Activated naive CD8-positive, alpha-beta T cell treated with anti-CD3 and anti-CD28 coated beads for 36 hours (primary cell): ENCODE measurements at regions not wholly inside any gene's neighbourhood (a gene's known extent, or its start where the extent isn't known, plus 50 kb on each side); places are given as distances from the start of the nearest gene placed in this dataset.
A peak's percentile ranks its signal among the peaks of the same experiment; 100 is the strongest.

ENCODE experiments used
- DNase-seq: peaks from one replicate; pipeline ENCODE4 v3.0.0; 2021
- H3K27ac Mint-ChIP-seq: one replicate; pipeline ENCODE4 v1.8.0; 2022; ENCODE audit warnings: mild to moderate bottlenecking, moderate library complexity, mixed read lengths
- H3K27me3 Mint-ChIP-seq: one replicate; pipeline ENCODE4 v1.8.0; 2022; ENCODE audit warnings: mild to moderate bottlenecking, mixed read lengths
- H3K36me3 Mint-ChIP-seq: one replicate; pipeline ENCODE4 v1.8.0; 2021; ENCODE audit warnings: mild to moderate bottlenecking, mixed read lengths
- H3K4me1 Mint-ChIP-seq: one replicate; pipeline ENCODE4 v1.8.0; 2021; ENCODE audit warnings: mixed read lengths
- H3K4me3 Mint-ChIP-seq: one replicate; pipeline ENCODE4 v1.8.0; 2022; ENCODE audit warnings: mild to moderate bottlenecking, moderate library complexity, mixed read lengths
- H3K9me3 Mint-ChIP-seq: one replicate; pipeline ENCODE4 v1.8.0; 2022; ENCODE audit warnings: mixed read lengths

- Mint-ChIP-seq H3K27me3 (no peaks in the 10 kb centered on the region), H3K4me3 (no peak overlapping the region), H3K27ac (no peak overlapping the region), H3K4me1 (peaks cover 24% of the 10 kb centered on the region), H3K9me3 (no peaks in the 10 kb centered on the region), H3K36me3 (no peaks in the 10 kb centered on the region)
- no peak for DNase-seq
These were observed 225.9 kb upstream of the MAP3K1 start for GRCh38 chr5:56589481-56589860.

- Mint-ChIP-seq H3K9me3 (no peaks in the 10 kb centered on the region), H3K4me3 (no peak overlapping the region), H3K27me3 (no peaks in the 10 kb centered on the region), H3K27ac (peak overlapping the region; percentile 26), H3K36me3 (no peaks in the 10 kb centered on the region), H3K4me1 (peaks cover 24% of the 10 kb centered on the region)
- peak; percentile 57 for DNase-seq
These were observed 226.5 kb upstream of the MAP3K1 start for GRCh38 chr5:56588636-56589480.

GRCh38 chr5:56588131-56588487 lies 227.2 kb upstream of the MAP3K1 start:
- no peak overlapping the region for H3K4me3 Mint-ChIP-seq
- peaks cover 24% of the 10 kb centered on the region for H3K4me1 Mint-ChIP-seq
- H3K9me3 Mint-ChIP-seq = no peaks in the 10 kb centered on the region
- no peak for DNase-seq
- no peaks in the 10 kb centered on the region for H3K27me3 Mint-ChIP-seq
- no peaks in the 10 kb centered on the region for H3K36me3 Mint-ChIP-seq
- H3K27ac Mint-ChIP-seq = no peak overlapping the region

- Mint-ChIP-seq H3K27ac (no peak overlapping the region), H3K36me3 (no peaks in the 10 kb centered on the region), H3K9me3 (no peaks in the 10 kb centered on the region), H3K4me1 (peaks cover 24% of the 10 kb centered on the region), H3K27me3 (no peaks in the 10 kb centered on the region), H3K4me3 (no peak overlapping the region)
- DNase-seq = no peak
These were observed 227.8 kb upstream of the MAP3K1 start for GRCh38 chr5:56587381-56588130.

GRCh38 chr5:56585999-56586691 lies 229.2 kb upstream of the MAP3K1 start:
- Mint-ChIP-seq H3K9me3 (no peaks in the 10 kb centered on the region), H3K27ac (no peak overlapping the region), H3K4me1 (peaks cover 24% of the 10 kb centered on the region), H3K27me3 (no peaks in the 10 kb centered on the region), H3K36me3 (no peaks in the 10 kb centered on the region), H3K4me3 (no peak overlapping the region)
- no peak for DNase-seq

- Mint-ChIP-seq H3K36me3 (no peaks in the 10 kb centered on the region), H3K27me3 (no peaks in the 10 kb centered on the region), H3K9me3 (no peaks in the 10 kb centered on the region), H3K4me1 (peaks cover 24% of the 10 kb centered on the region), H3K4me3 (no peak overlapping the region), H3K27ac (no peak overlapping the region)
- no peak for DNase-seq
These were observed 229.9 kb upstream of the MAP3K1 start for GRCh38 chr5:56585461-56585860.

GRCh38 chr5:56581426-56581825 lies 233.9 kb upstream of the MAP3K1 start:
- H3K9me3 Mint-ChIP-seq = peaks cover 1% of the 10 kb centered on the region
- no peak for DNase-seq
- no peaks in the 10 kb centered on the region for H3K36me3 Mint-ChIP-seq
- no peaks in the 10 kb centered on the region for H3K27me3 Mint-ChIP-seq
- H3K4me3 Mint-ChIP-seq = no peak overlapping the region
- peaks cover 4% of the 10 kb centered on the region for H3K4me1 Mint-ChIP-seq
- H3K27ac Mint-ChIP-seq = no peak overlapping the region

GRCh38 chr5:56580864-56581263 lies 234.5 kb upstream of the MAP3K1 start:
- Mint-ChIP-seq H3K27me3 (no peaks in the 10 kb centered on the region), H3K27ac (no peak overlapping the region), H3K9me3 (peaks cover 1% of the 10 kb centered on the region), H3K4me1 (peaks cover 2% of the 10 kb centered on the region), H3K36me3 (no peaks in the 10 kb centered on the region), H3K4me3 (no peak overlapping the region)
- DNase-seq = no peak

- Mint-ChIP-seq H3K27me3 (no peaks in the 10 kb centered on the region), H3K27ac (no peak overlapping the region), H3K36me3 (no peaks in the 10 kb centered on the region), H3K4me1 (no peaks in the 10 kb centered on the region), H3K9me3 (peaks cover 1% of the 10 kb centered on the region), H3K4me3 (no peak overlapping the region)
- no peak for DNase-seq
These were observed 239.5 kb upstream of the MAP3K1 start for GRCh38 chr5:56575821-56576220.

- Mint-ChIP-seq H3K4me3 (no peak overlapping the region), H3K27ac (no peak overlapping the region), H3K9me3 (peaks cover 1% of the 10 kb centered on the region), H3K27me3 (no peaks in the 10 kb centered on the region), H3K4me1 (no peaks in the 10 kb centered on the region), H3K36me3 (no peaks in the 10 kb centered on the region)
- no peak for DNase-seq
These were observed 240.6 kb upstream of the MAP3K1 start for GRCh38 chr5:56574778-56575177.

- no peaks in the 10 kb centered on the region for H3K4me1 Mint-ChIP-seq
- H3K9me3 Mint-ChIP-seq = no peaks in the 10 kb centered on the region
- DNase-seq = no peak
- no peaks in the 10 kb centered on the region for H3K27me3 Mint-ChIP-seq
- H3K4me3 Mint-ChIP-seq = no peak overlapping the region
- no peaks in the 10 kb centered on the region for H3K36me3 Mint-ChIP-seq
- H3K27ac Mint-ChIP-seq = no peak overlapping the region
These were observed 245.8 kb upstream of the MAP3K1 start for GRCh38 chr5:56569566-56569965.

- H3K27me3 Mint-ChIP-seq = no peaks in the 10 kb centered on the region
- no peaks in the 10 kb centered on the region for H3K36me3 Mint-ChIP-seq
- H3K27ac Mint-ChIP-seq = no peak overlapping the region
- no peaks in the 10 kb centered on the region for H3K4me1 Mint-ChIP-seq
- no peak overlapping the region for H3K4me3 Mint-ChIP-seq
- H3K9me3 Mint-ChIP-seq = no peaks in the 10 kb centered on the region
- DNase-seq = no peak
These were observed 246.3 kb upstream of the MAP3K1 start for GRCh38 chr5:56569076-56569475.

- H3K36me3 Mint-ChIP-seq = no peaks in the 10 kb centered on the region
- no peaks in the 10 kb centered on the region for H3K4me1 Mint-ChIP-seq
- no peak overlapping the region for H3K27ac Mint-ChIP-seq
- no peaks in the 10 kb centered on the region for H3K27me3 Mint-ChIP-seq
- no peaks in the 10 kb centered on the region for H3K9me3 Mint-ChIP-seq
- H3K4me3 Mint-ChIP-seq = no peak overlapping the region
- DNase-seq = no peak
These were observed 248.1 kb upstream of the MAP3K1 start for GRCh38 chr5:56567278-56567677.

- H3K27ac Mint-ChIP-seq = no peak overlapping the region
- H3K27me3 Mint-ChIP-seq = no peaks in the 10 kb centered on the region
- H3K4me3 Mint-ChIP-seq = no peak overlapping the region
- no peaks in the 10 kb centered on the region for H3K36me3 Mint-ChIP-seq
- no peaks in the 10 kb centered on the region for H3K9me3 Mint-ChIP-seq
- DNase-seq = no peak
- no peaks in the 10 kb centered on the region for H3K4me1 Mint-ChIP-seq
These were observed 248.7 kb upstream of the MAP3K1 start for GRCh38 chr5:56566374-56567249.

GRCh38 chr5:56565644-56566043 lies 249.7 kb upstream of the MAP3K1 start:
- H3K9me3 Mint-ChIP-seq = no peaks in the 10 kb centered on the region
- no peak for DNase-seq
- H3K27me3 Mint-ChIP-seq = no peaks in the 10 kb centered on the region
- no peak overlapping the region for H3K4me3 Mint-ChIP-seq
- H3K36me3 Mint-ChIP-seq = no peaks in the 10 kb centered on the region
- no peak overlapping the region for H3K27ac Mint-ChIP-seq
- H3K4me1 Mint-ChIP-seq = no peaks in the 10 kb centered on the region
